ENCODE measurements at regions not wholly inside any gene's neighbourhood (a gene's known extent, or its start where the extent isn't known, plus 50 kb on each side); places are given as distances from the start of the nearest gene placed in this dataset.

GRCh38 chr14:94850309-94851211, 80.6 kb upstream of the GSC start:
- Histone ChIP-seq H2BK12ac (ENCODE audit: low read depth, low read length) (no peak overlapping the region), H3K4me3 (ENCODE audit: extremely low read depth in 1 of 4, insufficient read depth in 2 of 4, low read depth in 3 of 4, low read length in 4 of 4) (no peak overlapping the region), H3K27me3 (replicated peaks in 1 of 4; ENCODE audit: control insufficient read depth in 3 of 4, extremely low read depth in 1 of 4, insufficient read depth in 3 of 4, low read length in 3 of 4) (no peaks in the 10 kb centered on the region), H3K4me2 (ENCODE audit: insufficient read depth in 1 of 2, low read depth in 2 of 2, low read length in 2 of 2) (no peak overlapping the region), H3K9me3 (ENCODE audit: insufficient read depth in 2 of 2, low read depth in 1 of 2, low read length in 1 of 2) (0 out of 4 replicates have a peak, but pooled peaks cover 0 to 10% of the 10 kb centered on the region in 2 experiments), H3K23me2 (ENCODE audit: low read depth, low read length) (no peaks in the 10 kb centered on the region), H4K91ac (replicated peaks; ENCODE audit: insufficient read length, low read length) (no peak overlapping the region), H3K56ac (replicated peaks; ENCODE audit: insufficient read length, low read depth, low read length) (no peak overlapping the region), H3K79me1 (ENCODE audit: low read depth, low read length) (no peaks in the 10 kb centered on the region), H3K18ac (ENCODE audit: extremely low read depth, low read length) (peak overlapping the region; percentile 11; the same call in 1 of the 2 replicates), H3K36me3 (ENCODE audit: control insufficient read depth in 2 of 4, insufficient read depth in 4 of 4, low read length in 3 of 4) (no peaks in the 10 kb centered on the region), H3K23ac (ENCODE audit: insufficient read length) (no peak overlapping the region), H2BK120ac (replicated peaks; ENCODE audit: low read depth, low read length) (no peak overlapping the region), H2BK20ac (ENCODE audit: low read length) (no peak overlapping the region), H4K20me1 (replicated peaks in 1 of 2; ENCODE audit: control insufficient read depth in 1 of 2, insufficient read depth in 2 of 2, low read length in 2 of 2) (no peaks in the 10 kb centered on the region), H3K4me1 (replicated peaks in 1 of 4; ENCODE audit: control insufficient read depth in 3 of 4, insufficient read depth in 4 of 4, low read length in 3 of 4) (no peaks in the 10 kb centered on the region), H3K4ac (replicated peaks; ENCODE audit: insufficient read length, low read depth, low read length) (no peak overlapping the region), H3K9ac (replicated peaks in 1 of 4; ENCODE audit: extremely low read depth in 1 of 4, low read depth in 3 of 4, low read length in 3 of 4) (no peak overlapping the region), H3K14ac (ENCODE audit: insufficient read length) (no peak overlapping the region), H3K27ac (ENCODE audit: low read depth, low read length) (no peak overlapping the region), H2AFZ (ENCODE audit: low read length) (no peak overlapping the region), H4K5ac (ENCODE audit: insufficient read length, low read depth, low read length) (no peak overlapping the region), H2AK5ac (ENCODE audit: low read depth, low read length) (no peak overlapping the region), H2BK15ac (ENCODE audit: low read length) (no peak overlapping the region), H2BK5ac (ENCODE audit: low read depth, low read length) (no peak overlapping the region), H3K79me2 (ENCODE audit: control insufficient read depth in 1 of 2, insufficient read depth in 2 of 2, low read length in 2 of 2) (no peaks in the 10 kb centered on the region), H4K8ac (ENCODE audit: extremely low read depth, insufficient read depth, low read length) (no peak overlapping the region)
- DNase-seq (ENCODE audit: low read depth in 1 of 2, low spot score in 2 of 2) (no peak), FAIRE-seq (no peak)
- ChIA-PET POLR2A (ENCODE audit: partially characterized antibody) (no interaction called here), CTCF (ENCODE audit: partially characterized antibody) (interaction anchor here (0.6 to 0.7 kb wide), 2 partner anchors 27 to 154 kb away, joined by 3 read pairs; no protein-coding TSS in a partner anchor)
- 87% methylated on average over 16 of the region's 16 CpGs; no CpG with 5 or more reads in 1 of the 2 experiments for WGBS, 2 experiments (ENCODE audit: extremely low coverage in 1 of 2, insufficient coverage in 1 of 2, insufficient read length in 1 of 2, insufficient replicate concordance in 2 of 2, low coverage in 1 of 2, low lambda C conversion rate in 2 of 2, missing lambda C conversion rate in 1 of 2)
- peak; percentile 52; the same call in 1 of the 2 replicates for TF ChIP-seq CEBPB (IDR thresholded peaks at IDR 0.05; ENCODE audit: low read depth, low read length)
- TF ChIP-seq MAX (IDR thresholded peaks at IDR 0.05): no peak

Measured in H1 (cell line).